Tibial nerve (tissue), 4 donors: ENCODE measurements at regions not wholly inside any gene's neighbourhood (a gene's known extent, or its start where the extent isn't known, plus 50 kb on each side); places are given as distances from the start of the nearest gene placed in this dataset.

ENCODE experiments used
- EP300 ChIP-seq, 2 donors: sonication (generic); formaldehyde crosslinking; IDR thresholded peaks; one replicate each; pipeline ENCODE4 v1.6.1; 2017; ENCODE audit warnings: antibody characterized with exemption in 2 of 2, mild to moderate bottlenecking in 1 of 2
- POLR2A ChIP-seq, 2 donors: fragments of 450-650 bp; IDR thresholded peaks; one replicate each; pipeline ENCODE4 v1.6.1; 2017; ENCODE audit warnings: antibody characterized with exemption in 2 of 2, mild to moderate bottlenecking in 2 of 2, moderate library complexity in 2 of 2
- TF ChIP-seq, protein P1 (sequence below), 5 experiments: fragments of 200-600 bp in 3 of 5; fragments of 450-650 bp in 2 of 5; sonication (generic) in 3 of 5; IDR thresholded peaks; one replicate each; pipeline ENCODE4 v1.5.1; 2016 to 2019; ENCODE audit warnings: antibody characterized with exemption in 5 of 5, mild to moderate bottlenecking in 3 of 5, moderate library complexity in 2 of 5

DNA sequence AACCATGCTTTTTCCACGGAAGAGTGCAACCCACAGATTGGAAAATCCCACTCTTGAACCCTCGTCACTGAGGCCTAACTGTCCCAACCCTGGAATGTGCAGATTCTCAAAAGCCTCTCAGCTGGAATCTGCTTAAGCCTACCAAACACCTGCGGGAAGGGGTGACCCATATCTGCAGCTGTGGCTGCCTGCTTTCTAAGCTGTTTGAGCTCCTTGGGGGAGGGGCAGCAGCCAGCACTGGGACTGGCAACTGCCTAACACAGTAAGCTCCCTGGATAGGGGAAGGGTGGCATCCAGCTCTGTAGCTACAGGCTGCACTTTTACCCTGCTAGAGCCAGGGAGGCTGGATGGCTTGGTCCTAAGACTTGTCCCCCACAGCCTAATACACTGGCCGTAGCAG, 579.6 kb downstream of the COL12A1 start:
- TF ChIP-seq, protein P1, sequence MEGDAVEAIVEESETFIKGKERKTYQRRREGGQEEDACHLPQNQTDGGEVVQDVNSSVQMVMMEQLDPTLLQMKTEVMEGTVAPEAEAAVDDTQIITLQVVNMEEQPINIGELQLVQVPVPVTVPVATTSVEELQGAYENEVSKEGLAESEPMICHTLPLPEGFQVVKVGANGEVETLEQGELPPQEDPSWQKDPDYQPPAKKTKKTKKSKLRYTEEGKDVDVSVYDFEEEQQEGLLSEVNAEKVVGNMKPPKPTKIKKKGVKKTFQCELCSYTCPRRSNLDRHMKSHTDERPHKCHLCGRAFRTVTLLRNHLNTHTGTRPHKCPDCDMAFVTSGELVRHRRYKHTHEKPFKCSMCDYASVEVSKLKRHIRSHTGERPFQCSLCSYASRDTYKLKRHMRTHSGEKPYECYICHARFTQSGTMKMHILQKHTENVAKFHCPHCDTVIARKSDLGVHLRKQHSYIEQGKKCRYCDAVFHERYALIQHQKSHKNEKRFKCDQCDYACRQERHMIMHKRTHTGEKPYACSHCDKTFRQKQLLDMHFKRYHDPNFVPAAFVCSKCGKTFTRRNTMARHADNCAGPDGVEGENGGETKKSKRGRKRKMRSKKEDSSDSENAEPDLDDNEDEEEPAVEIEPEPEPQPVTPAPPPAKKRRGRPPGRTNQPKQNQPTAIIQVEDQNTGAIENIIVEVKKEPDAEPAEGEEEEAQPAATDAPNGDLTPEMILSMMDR (IDR thresholded peaks at IDR 0.05), result no peak
- TF ChIP-seq POLR2A (IDR thresholded peaks at IDR 0.05) (no peak), EP300 (IDR thresholded peaks at IDR 0.05) (no peak)
